HT1080 (cell line): ENCODE measurements at regions not wholly inside any gene's neighbourhood (a gene's known extent, or its start where the extent isn't known, plus 50 kb on each side); places are given as distances from the start of the nearest gene placed in this dataset.
"Not testable (repeated sequence)": the region's sequence is repeated elsewhere in the genome, so short reads cannot be mapped to it uniquely, and the experiment has no call there.

Source experiments
- DNase-seq: peaks from one replicate; pipeline ENCODE4 v3.0.0-alpha.2; 2015; ENCODE audit warnings: low read depth

DNA sequence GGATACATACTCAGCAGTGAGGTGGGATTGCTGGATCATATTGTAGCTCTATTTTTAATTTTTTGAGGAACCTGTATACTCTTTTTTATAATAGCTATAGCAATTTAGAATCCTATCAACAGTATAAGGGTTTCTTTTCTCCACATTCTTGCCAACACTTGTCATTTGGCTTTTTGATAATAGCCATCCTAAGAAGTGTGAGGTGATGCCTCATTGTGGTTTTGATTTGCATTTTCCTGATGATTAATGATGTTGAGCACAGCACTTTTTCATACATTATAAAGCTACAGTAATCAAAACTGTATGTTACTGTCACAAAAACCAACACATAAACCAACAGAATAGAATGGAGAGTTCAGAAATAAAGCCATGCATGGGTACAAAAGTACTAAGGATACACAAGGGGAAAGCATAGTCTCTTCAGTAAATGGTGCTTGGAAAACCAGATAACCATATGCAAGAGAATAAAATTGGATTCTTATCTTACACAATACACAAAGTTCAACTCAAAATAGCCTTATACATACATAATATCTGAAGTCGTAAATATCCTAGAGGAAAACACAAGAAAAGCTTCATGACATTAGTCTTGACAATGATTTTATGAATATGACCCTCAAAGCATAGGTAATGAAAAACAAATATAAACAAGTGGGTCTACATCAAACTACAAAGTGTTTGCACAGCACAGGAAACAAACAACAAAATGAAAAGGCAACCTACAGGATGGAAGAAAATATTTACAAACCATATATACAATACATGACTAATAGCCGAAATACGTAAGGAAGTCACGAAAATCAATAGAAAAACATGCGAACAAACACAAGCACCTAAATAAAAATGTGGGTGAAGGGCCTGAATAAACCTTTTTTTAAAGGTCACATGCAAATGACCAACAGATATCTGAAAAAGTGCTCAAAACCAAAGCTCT is 287.8 kb upstream of the DAB2 start:
- no peak for DNase-seq

DNA sequence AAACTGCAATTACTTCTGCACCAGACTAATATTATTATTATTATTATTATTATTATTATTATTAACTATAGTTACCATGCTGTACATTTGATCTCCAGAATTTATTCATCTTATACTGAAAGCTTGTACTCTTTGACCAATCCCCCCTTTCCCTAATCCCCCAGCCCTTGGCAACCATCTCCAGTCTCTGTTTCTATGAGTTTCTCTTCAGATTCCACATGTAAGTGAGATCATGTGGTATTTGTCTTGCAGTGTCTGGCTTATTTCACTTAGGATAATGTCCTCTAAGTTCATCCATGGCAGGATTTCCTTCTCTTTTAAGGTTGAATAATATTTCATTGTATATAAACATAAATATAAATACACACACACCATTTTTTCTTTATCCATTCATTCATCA is 287.0 kb upstream of the DAB2 start:
- no peak for DNase-seq

DNA sequence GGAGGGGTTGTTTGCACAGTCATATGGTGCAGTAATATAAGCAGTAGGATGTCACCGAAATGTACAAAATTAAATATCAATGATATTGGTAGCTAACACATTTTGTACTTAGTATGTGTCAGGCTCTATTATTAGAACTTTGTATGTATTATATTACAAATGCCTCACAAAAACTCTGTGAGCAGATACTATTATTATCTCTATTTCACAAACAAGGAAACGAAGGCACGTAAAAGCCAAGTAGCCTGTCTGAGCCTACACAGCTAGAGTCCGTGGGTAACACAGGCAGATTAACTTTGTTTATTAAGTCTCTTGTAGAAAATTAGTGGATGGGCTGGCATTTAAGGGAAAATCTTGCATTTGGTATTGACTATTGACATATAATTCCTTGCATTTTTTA is 284.3 kb upstream of the DAB2 start:
- DNase-seq, result no peak

DNA sequence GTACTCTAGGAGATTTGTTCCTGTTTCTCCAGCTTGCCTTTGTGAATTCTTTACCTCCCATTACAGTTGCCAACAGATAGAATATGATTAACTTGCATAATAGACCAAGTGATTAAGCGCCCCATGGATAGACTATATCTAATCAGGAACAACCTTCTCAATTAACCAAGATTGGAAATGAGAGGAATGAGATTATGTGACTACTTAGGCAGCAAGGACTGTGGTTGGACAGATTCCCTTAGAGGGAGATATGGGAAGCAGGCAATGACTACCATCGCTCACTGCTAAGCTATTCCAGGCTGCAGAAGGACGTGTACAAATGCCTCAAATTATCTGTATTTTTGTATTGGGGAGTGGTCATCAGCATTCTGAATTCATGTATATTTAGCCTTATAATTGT is 278.1 kb upstream of the DAB2 start:
- no peak for DNase-seq

DNA sequence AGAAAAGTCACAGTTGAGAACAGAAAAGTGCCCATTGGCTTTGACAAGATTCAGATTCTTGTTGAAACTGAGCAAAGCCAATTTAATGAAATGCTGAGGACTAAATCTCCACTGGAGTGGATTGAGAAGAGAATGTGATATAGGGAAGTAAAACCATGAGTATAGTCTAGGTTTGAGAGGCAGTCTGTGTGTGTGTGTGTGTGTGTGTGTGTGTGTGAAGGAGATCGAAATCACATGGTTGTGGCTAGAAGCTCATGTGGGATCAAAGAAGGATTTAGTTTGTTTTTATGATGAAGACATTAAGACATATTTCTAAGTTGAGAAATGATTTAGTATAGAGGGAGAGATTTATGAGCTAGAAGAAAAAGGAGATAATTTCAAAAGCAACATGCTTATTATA is 275.7 kb upstream of the DAB2 start:
- no peak for DNase-seq

DNA sequence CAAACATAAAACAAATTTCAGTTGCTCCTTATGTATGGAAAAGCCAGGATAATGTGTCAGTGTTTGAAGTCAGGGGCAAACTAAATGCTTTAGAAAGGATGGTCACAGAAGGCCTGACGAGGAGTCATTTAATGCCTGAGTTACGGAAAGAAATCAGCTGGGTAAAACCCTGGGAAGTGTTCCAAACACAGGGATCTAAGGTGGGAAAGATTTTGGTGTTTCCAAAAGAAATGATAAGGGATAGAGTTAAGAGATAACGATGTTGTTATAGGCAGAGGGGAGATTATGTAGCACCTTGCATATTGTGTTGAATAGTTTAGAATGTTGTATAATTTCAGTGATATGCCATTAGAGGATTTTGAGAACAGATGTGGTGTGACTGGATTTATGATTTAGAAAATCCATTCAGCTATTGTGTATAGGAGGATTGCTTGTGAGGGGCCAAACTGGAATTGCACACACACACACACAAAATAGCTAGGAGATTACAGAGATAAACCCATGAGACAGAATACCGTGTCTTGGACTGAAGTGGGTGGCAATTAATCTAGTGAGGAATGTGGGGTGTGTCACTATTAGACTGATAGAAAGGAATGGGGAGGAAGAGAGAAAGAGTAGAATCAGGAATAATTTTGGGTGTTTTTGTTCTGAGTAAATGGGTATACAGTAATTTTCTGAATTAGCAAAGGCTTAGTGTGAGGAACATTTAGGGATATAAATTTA is 274.2 kb upstream of the DAB2 start:
- no peak for DNase-seq

DNA sequence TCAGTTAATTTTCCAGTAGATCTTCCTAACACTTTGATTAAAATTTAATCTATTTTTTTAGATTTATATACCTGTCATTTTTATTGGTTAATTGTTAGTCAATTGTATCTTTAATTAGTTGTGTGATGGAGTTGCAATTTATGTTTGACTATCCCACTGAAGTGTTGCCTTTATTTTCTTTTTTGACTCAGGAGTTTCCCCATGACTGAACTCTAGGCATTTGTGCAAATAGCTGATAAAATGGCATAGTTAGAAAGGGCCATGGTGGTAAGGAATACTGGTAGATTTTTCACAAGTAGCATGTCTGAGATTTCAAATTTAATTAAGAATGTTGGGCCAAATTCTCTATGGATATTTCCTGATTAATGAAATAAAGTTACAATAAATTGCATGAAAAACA is 273.1 kb upstream of the DAB2 start:
- DNase-seq, result no peak

DNA sequence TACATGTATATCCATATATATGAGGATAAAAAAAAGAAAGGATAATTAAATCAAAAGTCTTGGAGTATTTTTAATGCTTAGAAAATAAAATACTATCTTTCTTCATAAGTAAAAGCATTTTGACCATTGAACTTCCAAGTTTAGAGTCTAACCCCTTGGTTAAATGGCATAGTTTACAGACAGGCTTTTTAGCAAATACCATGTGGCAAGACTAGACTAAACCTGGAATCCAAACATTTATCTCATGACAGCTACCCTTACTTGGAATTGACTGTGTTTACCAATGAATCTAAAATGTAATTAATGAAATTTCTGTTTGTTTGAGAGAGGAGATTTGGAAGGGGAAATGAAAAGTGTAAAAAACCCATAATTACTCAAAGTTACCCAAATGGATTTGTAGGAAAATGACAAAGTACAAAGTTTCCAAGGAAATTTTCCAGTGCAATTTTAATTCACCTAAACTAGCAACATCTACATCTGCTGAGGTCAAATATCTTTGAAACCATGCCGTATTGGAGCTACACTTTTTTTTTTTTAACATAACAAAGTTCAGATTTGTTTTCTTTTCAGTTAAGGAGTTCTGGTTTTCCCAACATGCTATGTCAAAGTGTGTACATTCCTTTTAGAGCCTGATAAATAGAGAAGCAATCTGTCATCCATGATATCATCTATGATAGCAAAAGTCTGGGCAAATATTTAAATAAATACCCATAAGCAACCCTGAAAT is 272.1 kb upstream of the DAB2 start:
- DNase-seq, result no peak

DNA sequence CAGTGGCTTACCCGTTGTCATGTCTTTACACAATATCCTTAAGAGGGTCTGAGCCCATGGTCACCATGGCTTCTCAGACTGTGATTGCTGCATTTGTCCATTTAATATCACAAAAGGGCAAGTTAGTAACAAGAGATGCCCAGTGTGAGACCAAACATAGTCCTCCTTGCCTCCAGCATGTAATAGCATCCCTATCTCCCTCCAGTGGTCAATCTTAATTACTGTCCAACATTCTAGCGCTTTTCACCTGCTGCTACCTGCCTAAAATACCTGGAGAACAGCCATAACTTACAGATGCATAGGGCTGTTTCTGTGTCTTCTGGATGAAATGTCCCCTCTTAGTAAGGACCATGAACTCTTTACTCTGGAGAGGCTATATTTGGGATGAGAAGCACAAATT is 267.2 kb upstream of the DAB2 start:
- no peak for DNase-seq

DNA sequence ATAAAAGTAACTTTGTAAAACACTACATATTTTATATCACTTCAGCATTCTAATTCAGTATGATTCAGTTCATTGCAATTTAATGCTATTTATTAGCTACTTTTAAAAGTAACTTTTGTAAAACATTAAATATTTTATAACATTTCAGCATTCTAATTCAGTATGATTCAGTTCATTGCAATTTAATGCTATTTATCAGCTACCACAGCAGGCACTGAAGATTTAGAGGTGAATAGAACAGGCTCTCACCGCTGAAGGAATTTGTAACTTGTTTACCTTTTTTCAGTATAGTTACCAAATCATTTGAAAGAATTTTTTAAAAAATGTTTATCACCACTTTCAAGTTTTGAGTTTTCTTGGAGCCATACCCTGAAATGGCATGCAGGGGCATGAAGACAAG is 266.4 kb upstream of the DAB2 start:
- no peak for DNase-seq

DNA sequence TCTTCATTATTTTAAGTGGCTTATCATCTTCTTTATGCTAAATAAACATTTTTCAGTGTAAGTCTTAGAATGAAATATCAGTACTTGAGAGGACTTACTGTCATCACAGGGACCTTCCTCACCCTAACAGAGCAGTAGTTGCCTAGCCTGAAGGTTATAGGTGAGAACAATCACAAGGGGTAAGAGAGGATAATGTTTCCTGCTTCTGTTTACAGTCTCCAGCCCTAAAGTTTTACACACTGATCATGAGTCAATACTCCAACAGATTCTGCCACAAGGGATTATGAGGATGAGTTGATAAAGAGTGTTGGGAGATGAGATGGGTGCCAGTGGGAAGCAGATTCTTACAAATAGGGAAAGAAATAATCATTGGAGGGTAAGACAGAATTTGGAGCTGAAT is 265.1 kb upstream of the DAB2 start:
- no peak for DNase-seq

DNA sequence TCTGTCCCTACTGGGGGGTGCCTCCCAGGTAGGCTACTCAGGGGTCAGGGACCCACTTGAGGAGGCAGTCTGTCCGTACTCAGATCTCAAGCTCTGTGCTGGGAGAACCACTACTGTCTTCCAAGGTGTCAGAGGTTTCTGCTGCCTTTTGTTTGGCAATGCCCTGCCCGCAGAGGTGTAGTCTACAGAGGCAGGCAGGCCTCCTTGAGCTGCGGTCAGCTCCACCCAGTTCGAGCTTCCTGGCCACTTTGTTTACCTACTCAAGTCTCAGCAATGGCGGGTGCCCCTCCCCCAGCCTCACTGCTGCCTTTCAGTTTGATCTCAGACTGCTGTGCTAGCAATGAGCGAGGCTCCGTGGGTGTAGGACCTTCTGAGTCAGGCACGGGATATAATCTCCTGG is 263.1 kb upstream of the DAB2 start:
- DNase-seq, result not testable (repeated sequence)

DNA sequence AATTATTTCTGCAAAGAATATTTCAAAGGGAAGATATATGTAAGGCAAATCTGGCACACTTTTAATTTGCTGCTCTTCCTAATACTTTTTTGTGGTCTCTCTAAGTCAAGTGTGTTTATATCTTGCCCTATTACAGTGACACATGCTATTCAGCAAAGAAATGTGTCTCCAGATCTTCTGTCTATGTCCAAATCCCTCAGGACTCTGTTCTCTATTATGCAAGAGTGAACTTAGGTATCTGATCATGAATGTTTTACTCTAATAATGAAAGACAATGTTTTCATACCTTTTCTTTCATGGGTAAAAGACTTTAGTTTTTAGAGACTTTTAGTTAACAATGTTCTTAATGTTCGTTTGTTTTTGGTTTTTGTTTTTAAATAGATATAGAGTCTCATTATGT is 255.4 kb upstream of the DAB2 start:
- no peak for DNase-seq

DNA sequence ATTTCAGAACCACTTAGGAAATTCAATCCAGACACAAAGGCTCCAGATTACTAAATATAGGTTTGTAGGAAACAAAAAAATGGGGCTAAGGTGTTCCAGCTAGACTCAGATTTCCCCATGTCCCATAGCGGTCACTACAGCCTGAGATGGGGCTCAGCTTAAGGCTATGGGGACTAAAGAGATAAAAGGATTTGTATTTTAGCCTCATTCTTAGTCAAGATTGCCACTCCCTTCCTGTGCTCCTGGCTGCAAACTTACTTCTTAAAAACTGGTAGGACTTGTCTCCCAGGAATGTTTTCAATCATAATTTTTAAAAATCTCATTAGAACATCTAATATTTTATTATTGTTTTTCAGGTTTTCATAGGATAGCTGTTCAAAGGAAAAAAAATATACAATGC is 253.8 kb upstream of the DAB2 start:
- no peak for DNase-seq

DNA sequence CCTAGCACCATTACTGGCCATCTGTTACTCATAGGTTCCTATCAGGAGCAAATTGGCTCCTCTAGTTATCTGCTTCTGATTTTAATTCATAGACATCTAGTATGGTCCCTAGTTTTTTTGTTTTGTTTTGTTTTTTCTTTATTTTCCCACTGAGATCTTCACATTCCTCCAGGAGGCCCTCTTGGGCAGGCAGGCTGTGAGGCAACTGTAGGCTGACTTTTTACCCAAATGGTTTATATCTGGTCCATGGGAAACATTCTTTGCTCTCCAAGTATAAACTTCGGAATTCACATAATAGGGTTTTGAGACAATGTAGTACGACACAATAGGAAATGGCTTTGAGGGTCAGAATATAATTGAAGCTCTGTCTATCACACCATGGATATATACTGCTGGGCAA is 250.9 kb upstream of the DAB2 start:
- no peak for DNase-seq

DNA sequence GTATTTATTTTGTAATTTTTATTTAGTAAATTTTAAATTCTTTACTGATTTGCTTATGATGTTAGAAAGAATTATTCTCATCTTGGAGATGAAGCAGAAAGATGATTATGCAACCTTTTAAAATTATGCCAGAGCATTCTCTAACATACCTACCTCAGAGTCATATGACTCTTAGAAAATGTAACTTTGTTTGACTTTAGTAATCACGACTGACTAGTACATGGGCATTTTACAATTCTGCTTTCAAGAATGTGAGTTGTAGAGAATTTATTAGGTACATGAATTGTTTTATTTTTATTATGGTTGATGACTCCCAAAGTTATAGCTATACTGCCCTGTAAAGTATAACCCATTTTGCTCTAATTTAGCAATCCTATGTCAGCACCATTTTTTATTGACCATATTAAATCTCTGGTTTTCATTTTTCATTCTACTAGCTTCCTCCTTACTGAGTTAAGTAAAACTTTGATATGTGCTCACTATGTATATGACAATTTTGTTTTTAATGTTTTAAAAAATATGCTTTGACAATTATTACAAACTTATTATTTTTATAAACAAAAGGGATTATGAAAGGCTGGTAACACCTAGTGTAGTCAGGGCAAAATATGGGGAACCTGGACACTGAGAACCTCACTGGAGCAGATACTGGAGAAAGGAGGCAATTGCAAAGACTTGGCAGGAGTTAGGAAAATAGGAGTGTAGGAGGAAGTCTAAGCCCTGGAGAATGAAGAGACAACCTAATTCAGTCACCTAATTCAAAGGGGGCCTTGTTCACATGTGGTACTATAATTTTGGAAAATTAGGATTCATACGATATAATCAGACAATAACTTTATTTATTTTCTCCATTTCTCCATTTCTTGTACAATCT is 249.7 kb upstream of the DAB2 start:
- DNase-seq, result no peak

DNA sequence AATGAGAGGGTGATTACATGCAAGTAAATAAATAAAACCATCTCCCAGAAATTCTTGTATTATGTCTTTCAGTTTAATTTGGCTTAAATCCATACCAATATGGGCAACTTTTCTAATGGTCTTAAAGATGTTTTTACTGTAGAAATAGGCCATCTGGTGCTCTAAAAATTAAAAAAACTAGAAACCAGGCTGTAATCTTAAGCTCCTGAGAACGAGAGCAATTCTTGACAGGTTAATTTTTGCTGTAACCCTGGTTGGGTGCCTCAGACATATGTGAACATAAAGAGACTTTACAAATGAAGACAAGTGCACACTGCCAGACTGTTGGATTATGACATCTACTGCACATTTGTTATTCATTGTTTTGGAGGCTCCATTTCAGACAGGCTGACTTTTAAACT is 246.8 kb upstream of the DAB2 start:
- DNase-seq, result no peak

DNA sequence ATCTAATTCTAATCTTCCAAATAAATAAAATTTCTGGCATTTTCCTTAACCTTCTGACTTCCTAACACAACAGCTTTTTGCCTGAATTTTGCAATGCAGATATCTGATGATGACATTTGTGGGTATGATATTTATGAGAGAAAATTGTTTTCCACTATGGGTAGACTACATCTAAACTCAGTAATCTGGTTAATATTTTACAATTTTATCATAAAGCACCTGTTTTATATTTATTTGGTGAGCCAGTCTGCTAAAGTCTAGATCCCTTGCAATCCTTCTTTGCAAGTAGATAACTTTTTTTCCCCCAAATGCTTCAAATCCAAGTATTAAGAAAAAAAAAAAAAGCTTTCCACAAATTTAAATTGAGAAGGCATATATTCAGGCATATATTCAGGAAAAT is 246.2 kb upstream of the DAB2 start:
- DNase-seq, result no peak

DNA sequence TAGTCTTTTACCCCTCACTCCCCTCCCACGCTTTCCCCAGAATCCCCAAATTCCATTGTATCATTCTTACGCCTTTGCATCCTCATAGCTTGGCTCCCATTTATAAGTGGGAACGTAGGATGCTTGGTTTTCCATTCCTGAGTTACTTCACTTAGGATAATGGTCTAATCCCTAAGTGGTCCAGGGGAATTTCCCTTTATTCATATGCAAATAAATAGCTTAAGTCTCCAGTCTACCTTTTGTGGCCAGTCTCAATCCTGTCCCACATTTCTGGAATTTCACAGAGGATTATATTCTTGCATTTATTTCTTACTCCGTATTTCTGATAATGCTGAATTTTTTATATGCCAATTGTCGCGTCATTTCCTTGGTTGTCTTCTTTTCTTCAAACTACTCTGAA is 245.6 kb upstream of the DAB2 start:
- no peak for DNase-seq

DNA sequence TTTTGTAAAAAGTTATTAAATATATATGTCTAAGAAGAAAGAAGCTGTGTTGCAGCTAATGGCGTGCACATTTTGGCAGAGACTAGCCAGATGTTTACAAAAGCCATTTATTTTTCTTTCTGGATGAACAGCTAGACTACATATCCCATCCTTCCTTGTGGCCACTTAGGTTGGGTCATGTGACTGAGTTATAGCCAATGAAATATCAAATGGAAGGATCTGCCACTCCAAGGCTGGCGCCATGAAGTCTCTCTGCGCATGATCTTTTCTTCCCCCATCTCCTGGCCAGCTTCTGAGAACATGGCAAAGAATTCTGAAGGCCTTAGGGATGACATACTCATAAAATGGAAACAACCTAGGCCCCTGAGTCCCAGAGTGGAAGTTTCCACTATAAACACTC is 244.2 kb upstream of the DAB2 start:
- DNase-seq, result no peak

DNA sequence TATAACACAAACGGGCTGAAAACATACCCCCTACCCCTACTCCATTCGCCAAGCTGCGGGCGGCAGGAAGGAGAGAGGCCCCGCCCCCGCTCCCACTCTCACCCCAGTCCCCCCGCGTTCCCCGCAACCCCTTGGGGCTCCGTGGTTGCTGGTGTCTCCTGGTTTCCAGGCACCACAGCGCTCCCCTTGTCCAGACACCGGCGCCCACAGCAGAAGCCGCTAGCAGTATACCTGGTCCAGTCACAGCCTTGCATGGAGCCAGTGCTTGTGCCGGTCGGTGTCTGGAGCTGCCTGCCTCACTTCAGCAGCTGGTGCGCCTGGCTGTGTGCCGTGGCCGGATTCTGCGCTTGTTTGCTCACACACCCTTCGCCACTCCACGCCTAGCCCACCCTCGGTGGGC is 240.5 kb upstream of the DAB2 start:
- DNase-seq, result no peak
